ENCODE measurements at regions not wholly inside any gene's neighbourhood (a gene's known extent, or its start where the extent isn't known, plus 50 kb on each side); places are given as distances from the start of the nearest gene placed in this dataset.

- Histone ChIP-seq H2AFZ (ENCODE audit: low read depth) (no peak overlapping the region), H3K79me2 (ENCODE audit: insufficient read depth, low read depth) (no peaks in the 10 kb centered on the region), H3K27me3 (ENCODE audit: insufficient read depth, low read depth) (no peaks in the 10 kb centered on the region), H3K9ac (no peak overlapping the region), H3K4me3 (IDR thresholded peaks at IDR 0.05; ENCODE audit: insufficient read depth, low read depth, low read length) (no peak overlapping the region), H3K27ac (no peak overlapping the region), H3K4me2 (no peak overlapping the region), H3K4me1 (ENCODE audit: low read depth, poor library complexity, severe bottlenecking) (no peaks in the 10 kb centered on the region), H3K36me3 (ENCODE audit: insufficient read depth) (no peaks in the 10 kb centered on the region), H4K20me1 (ENCODE audit: insufficient read depth) (no peaks in the 10 kb centered on the region)
- no peak for TF ChIP-seq CTCF (conservative IDR thresholded peaks at IDR 0.05; ENCODE audit: low read depth, low read length)
Observed at GRCh38 chr9:7691909-7692308, 107.7 kb downstream of the DMAC1 start.

- Histone ChIP-seq H3K36me3 (ENCODE audit: insufficient read depth) (no peaks in the 10 kb centered on the region), H3K9ac (no peak overlapping the region)
- no peak for TF ChIP-seq CTCF (conservative IDR thresholded peaks at IDR 0.05; ENCODE audit: low read depth, low read length)
Observed at GRCh38 chr9:7690014-7690413, 109.6 kb downstream of the DMAC1 start.

GRCh38 chr9:7688626-7689025 lies 111.0 kb downstream of the DMAC1 start:
- no peak for TF ChIP-seq CTCF (conservative IDR thresholded peaks at IDR 0.05; ENCODE audit: low read depth, low read length)
- Histone ChIP-seq H3K4me3 (IDR thresholded peaks at IDR 0.05; ENCODE audit: insufficient read depth, low read depth, low read length) (no peak overlapping the region), H3K27ac (no peak overlapping the region), H2AFZ (ENCODE audit: low read depth) (no peak overlapping the region), H3K27me3 (ENCODE audit: insufficient read depth, low read depth) (no peaks in the 10 kb centered on the region), H4K20me1 (ENCODE audit: insufficient read depth) (no peaks in the 10 kb centered on the region), H3K79me2 (ENCODE audit: insufficient read depth, low read depth) (no peaks in the 10 kb centered on the region), H3K9ac (no peak overlapping the region), H3K4me1 (ENCODE audit: low read depth, poor library complexity, severe bottlenecking) (no peaks in the 10 kb centered on the region), H3K4me2 (no peak overlapping the region), H3K36me3 (ENCODE audit: insufficient read depth) (no peaks in the 10 kb centered on the region)

More at GRCh38 chr9:7690014-7690413, 109.6 kb downstream of the DMAC1 start:
- no peaks in the 10 kb centered on the region for H3K4me1 ChIP-seq (ENCODE audit: low read depth, poor library complexity, severe bottlenecking)
- no peaks in the 10 kb centered on the region for H3K79me2 ChIP-seq (ENCODE audit: insufficient read depth, low read depth)
- H4K20me1 ChIP-seq (ENCODE audit: insufficient read depth): no peaks in the 10 kb centered on the region
- no peak overlapping the region for H3K4me3 ChIP-seq (IDR thresholded peaks at IDR 0.05; ENCODE audit: insufficient read depth, low read depth, low read length)
- no peak overlapping the region for H3K27ac ChIP-seq
- no peak overlapping the region for H2AFZ ChIP-seq (ENCODE audit: low read depth)
- no peak overlapping the region for H3K4me2 ChIP-seq
- H3K27me3 ChIP-seq (ENCODE audit: insufficient read depth, low read depth): no peaks in the 10 kb centered on the region

GRCh38 chr9:7676609-7677156 lies 122.9 kb downstream of the DMAC1 start:
- H4K20me1 ChIP-seq (ENCODE audit: insufficient read depth): no peaks in the 10 kb centered on the region
- H3K9ac ChIP-seq: no peak overlapping the region

More at GRCh38 chr9:7676609-7677156, 122.9 kb downstream of the DMAC1 start:
- Histone ChIP-seq H2AFZ (ENCODE audit: low read depth) (no peak overlapping the region), H3K4me1 (ENCODE audit: low read depth, poor library complexity, severe bottlenecking) (no peaks in the 10 kb centered on the region), H3K36me3 (ENCODE audit: insufficient read depth) (no peaks in the 10 kb centered on the region), H3K4me2 (no peak overlapping the region), H3K27ac (no peak overlapping the region), H3K79me2 (ENCODE audit: insufficient read depth, low read depth) (no peaks in the 10 kb centered on the region), H3K27me3 (ENCODE audit: insufficient read depth, low read depth) (no peaks in the 10 kb centered on the region), H3K4me3 (IDR thresholded peaks at IDR 0.05; ENCODE audit: insufficient read depth, low read depth, low read length) (no peak overlapping the region)
- no peak for TF ChIP-seq CTCF (conservative IDR thresholded peaks at IDR 0.05; ENCODE audit: low read depth, low read length)

All from KMS-11 (cell line).